ENCODE measurements at regions not wholly inside any gene's neighbourhood (a gene's known extent, or its start where the extent isn't known, plus 50 kb on each side); places are given as distances from the start of the nearest gene placed in this dataset.

DNA sequence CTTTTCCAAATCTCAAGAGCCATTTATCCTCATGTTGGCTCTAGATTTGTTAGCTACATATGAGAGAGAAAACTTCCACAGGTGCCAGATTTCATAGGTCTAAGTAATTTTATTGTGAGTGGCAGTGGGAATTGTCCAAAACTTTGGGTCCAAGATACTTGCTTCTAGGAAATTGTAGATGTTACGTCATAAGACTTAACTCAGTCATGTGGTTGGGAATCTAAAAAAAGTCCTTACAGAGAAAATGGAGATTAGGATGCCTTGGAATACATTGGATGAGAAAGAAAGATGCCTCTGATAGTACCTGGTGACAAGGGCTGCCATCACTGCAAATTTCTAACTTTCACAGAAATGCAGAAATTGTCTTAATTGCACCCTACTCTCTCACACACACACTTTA, 506.5 kb downstream of the C4orf33 start (continued):
- TF ChIP-seq ZNF221 (tag by site-specific recombination; IDR thresholded peaks at IDR 0.05; ENCODE audit: borderline replicate concordance) (no peak), EGR2 (tag by site-specific recombination; IDR thresholded peaks at IDR 0.05; ENCODE audit: low read depth) (no peak), HOXD13 (CRISPR knock-in tag; IDR thresholded peaks at IDR 0.05; ENCODE audit: borderline replicate concordance) (no peak)
- TF ChIP-seq, protein P1, sequence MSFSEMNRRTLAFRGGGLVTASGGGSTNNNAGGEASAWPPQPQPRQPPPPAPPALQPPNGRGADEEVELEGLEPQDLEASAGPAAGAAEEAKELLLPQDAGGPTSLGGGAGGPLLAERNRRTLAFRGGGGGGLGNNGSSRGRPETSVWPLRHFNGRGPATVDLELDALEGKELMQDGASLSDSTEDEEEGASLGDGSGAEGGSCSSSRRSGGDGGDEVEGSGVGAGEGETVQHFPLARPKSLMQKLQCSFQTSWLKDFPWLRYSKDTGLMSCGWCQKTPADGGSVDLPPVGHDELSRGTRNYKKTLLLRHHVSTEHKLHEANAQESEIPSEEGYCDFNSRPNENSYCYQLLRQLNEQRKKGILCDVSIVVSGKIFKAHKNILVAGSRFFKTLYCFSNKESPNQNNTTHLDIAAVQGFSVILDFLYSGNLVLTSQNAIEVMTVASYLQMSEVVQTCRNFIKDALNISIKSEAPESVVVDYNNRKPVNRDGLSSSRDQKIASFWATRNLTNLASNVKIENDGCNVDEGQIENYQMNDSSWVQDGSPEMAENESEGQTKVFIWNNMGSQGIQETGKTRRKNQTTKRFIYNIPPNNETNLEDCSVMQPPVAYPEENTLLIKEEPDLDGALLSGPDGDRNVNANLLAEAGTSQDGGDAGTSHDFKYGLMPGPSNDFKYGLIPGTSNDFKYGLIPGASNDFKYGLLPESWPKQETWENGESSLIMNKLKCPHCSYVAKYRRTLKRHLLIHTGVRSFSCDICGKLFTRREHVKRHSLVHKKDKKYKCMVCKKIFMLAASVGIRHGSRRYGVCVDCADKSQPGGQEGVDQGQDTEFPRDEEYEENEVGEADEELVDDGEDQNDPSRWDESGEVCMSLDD (tag by site-specific recombination; IDR thresholded peaks at IDR 0.05) = no peak

DNA sequence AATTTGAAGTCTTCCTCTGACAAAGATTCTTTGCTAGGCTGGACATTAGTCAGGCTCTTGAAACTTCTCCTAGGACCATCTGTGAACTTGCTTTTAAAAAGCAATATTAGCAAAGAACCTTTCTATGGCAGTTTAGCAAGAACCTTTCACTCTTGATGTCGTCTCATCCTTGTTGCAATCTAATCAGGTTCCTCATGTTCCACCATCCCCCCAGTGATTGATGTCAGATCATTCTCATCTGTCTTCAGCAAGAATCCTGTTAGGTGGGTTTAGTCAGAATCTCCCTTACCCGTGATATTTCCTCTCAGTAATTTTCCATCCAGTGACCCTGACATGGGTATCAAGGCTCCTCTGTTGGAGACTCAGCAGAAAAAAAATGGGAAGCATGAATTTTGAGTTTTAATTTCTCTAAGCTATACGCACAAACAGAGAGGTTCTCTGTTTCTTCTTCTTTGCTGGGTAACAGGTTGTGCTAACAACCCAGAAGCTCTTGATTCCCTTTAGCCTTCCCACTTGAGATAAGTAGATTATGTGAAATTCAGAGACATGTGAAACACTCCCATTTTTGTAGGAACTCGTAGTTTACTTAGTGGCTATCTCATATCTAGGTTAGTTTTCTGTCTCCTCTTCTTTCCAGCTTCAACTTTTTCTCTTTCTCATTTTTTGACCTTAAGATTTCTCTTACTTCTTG, 507.4 kb downstream of the C4orf33 start:
- Histone ChIP-seq H3K27ac (ENCODE audit: extremely low read depth, low read depth, low read length) (no peak overlapping the region), H3K9me3 (ENCODE audit: control insufficient read depth, insufficient read depth, low read depth, low read length) (no peaks in the 10 kb centered on the region), H3K4me1 (ENCODE audit: control insufficient read depth, insufficient read depth, low read length) (no peaks in the 10 kb centered on the region), H3K36me3 (ENCODE audit: control insufficient read depth in 2 of 2, insufficient read depth in 1 of 2, low read length in 2 of 2) (no peaks in the 10 kb centered on the region), H3K4me3 (ENCODE audit: low read depth, low read length) (no peak overlapping the region)
- ChIA-PET CTCF (no interaction called here), POLR2A (no interaction called here)
- TF ChIP-seq, protein P2, sequence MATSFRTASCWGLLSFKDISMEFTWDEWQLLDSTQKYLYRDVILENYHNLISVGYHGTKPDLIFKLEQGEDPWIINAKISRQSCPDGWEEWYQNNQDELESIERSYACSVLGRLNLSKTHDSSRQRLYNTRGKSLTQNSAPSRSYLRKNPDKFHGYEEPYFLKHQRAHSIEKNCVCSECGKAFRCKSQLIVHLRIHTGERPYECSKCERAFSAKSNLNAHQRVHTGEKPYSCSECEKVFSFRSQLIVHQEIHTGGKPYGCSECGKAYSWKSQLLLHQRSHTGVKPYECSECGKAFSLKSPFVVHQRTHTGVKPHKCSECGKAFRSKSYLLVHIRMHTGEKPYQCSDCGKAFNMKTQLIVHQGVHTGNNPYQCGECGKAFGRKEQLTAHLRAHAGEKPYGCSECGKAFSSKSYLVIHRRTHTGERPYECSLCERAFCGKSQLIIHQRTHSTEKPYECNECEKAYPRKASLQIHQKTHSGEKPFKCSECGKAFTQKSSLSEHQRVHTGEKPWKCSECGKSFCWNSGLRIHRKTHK (tag by site-specific recombination; IDR thresholded peaks at IDR 0.05) = no peak
- no peak for TF ChIP-seq ZNF701 (tag by site-specific recombination; IDR thresholded peaks at IDR 0.05)
- TF ChIP-seq ZNF785 (tag by site-specific recombination; IDR thresholded peaks at IDR 0.05) = no peak
- TF ChIP-seq ZFP69B (tag by site-specific recombination; IDR thresholded peaks at IDR 0.05) = no peak
- TF ChIP-seq ZNF366 (tag by site-specific recombination; conservative IDR thresholded peaks at IDR 0.05) = no peak
- TF ChIP-seq MYNN (tag by site-specific recombination; IDR thresholded peaks at IDR 0.05; ENCODE audit: borderline replicate concordance) = no peak
- no peak for TF ChIP-seq ZBTB7A (tag by site-specific recombination; IDR thresholded peaks at IDR 0.05; ENCODE audit: low read depth)
- TF ChIP-seq ZNF596 (tag by site-specific recombination; IDR thresholded peaks at IDR 0.05) = no peak
- no peak for TF ChIP-seq ZNF571 (tag by site-specific recombination; IDR thresholded peaks at IDR 0.05)
- no peak for TF ChIP-seq ZNF223 (tag by site-specific recombination; IDR thresholded peaks at IDR 0.05)
- no peak for TF ChIP-seq ZNF792 (tag by site-specific recombination; IDR thresholded peaks at IDR 0.05)
- TF ChIP-seq ZNF561 (tag by site-specific recombination; IDR thresholded peaks at IDR 0.05; ENCODE audit: borderline replicate concordance) = no peak
- no peak for TF ChIP-seq GLIS2 (tag by site-specific recombination; IDR thresholded peaks at IDR 0.05)
- TF ChIP-seq, protein P3, sequence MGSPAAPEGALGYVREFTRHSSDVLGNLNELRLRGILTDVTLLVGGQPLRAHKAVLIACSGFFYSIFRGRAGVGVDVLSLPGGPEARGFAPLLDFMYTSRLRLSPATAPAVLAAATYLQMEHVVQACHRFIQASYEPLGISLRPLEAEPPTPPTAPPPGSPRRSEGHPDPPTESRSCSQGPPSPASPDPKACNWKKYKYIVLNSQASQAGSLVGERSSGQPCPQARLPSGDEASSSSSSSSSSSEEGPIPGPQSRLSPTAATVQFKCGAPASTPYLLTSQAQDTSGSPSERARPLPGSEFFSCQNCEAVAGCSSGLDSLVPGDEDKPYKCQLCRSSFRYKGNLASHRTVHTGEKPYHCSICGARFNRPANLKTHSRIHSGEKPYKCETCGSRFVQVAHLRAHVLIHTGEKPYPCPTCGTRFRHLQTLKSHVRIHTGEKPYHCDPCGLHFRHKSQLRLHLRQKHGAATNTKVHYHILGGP (tag by site-specific recombination; IDR thresholded peaks at IDR 0.05) = no peak
- TF ChIP-seq SCRT1 (tag by site-specific recombination; IDR thresholded peaks at IDR 0.05; ENCODE audit: borderline replicate concordance) = no peak
- TF ChIP-seq GFI1B (tag by site-specific recombination; IDR thresholded peaks at IDR 0.05) = no peak
- TF ChIP-seq RBAK (tag by site-specific recombination; IDR thresholded peaks at IDR 0.05) = no peak
- TF ChIP-seq BCL11A (tag by site-specific recombination; IDR thresholded peaks at IDR 0.05; ENCODE audit: low read depth) = no peak
- no peak for TF ChIP-seq HOXA7 (CRISPR knock-in tag; IDR thresholded peaks at IDR 0.05; ENCODE audit: borderline replicate concordance)

Data from HEK293 (cell line).